ENCODE measurements at regions not wholly inside any gene's neighbourhood (a gene's known extent, or its start where the extent isn't known, plus 50 kb on each side); places are given as distances from the start of the nearest gene placed in this dataset.

- TF ChIP-seq PRDM15 (CRISPR knock-in tag; IDR thresholded peaks at IDR 0.05) (no peak), HDGF (IDR thresholded peaks at IDR 0.05) (no peak), SREBF2 (IDR thresholded peaks at IDR 0.05; ENCODE audit: low read length) (no peak), GABPA (IDR thresholded peaks at IDR 0.05; ENCODE audit: low read depth) (no peak; the same call in 1 of the 2 replicates), BCLAF1 (IDR thresholded peaks at IDR 0.05) (no peak), RFX5 (IDR thresholded peaks at IDR 0.05; ENCODE audit: low read depth, low read length) (no peak), BCL11A (IDR thresholded peaks at IDR 0.05; ENCODE audit: low read depth, low read length) (peak; percentile 62; the same call in 1 of the 2 replicates), RB1 (IDR thresholded peaks at IDR 0.05; ENCODE audit: borderline replicate concordance) (no peak), MEF2A (IDR thresholded peaks at IDR 0.05; ENCODE audit: insufficient read depth, low read depth, low read length) (peak; percentile 53; the same call in 1 of the 2 replicates), FOXM1 (IDR thresholded peaks at IDR 0.05; ENCODE audit: low read depth, low read length) (no peak), IRF5 (IDR thresholded peaks at IDR 0.05; ENCODE audit: borderline replicate concordance) (no peak), RAD51 (IDR thresholded peaks at IDR 0.05) (no peak), PML (IDR thresholded peaks at IDR 0.05; ENCODE audit: low read length) (no peak), MTA3 (IDR thresholded peaks at IDR 0.05; ENCODE audit: borderline replicate concordance, low read length) (no peak), ATF7 (IDR thresholded peaks at IDR 0.05; ENCODE audit: low read depth) (no peak), MEF2B (IDR thresholded peaks at IDR 0.05; ENCODE audit: partially characterized antibody, poor library complexity, severe bottlenecking) (no peak), CBX3 (IDR thresholded peaks at IDR 0.05; ENCODE audit: borderline replicate concordance, low read depth) (no peak), NFYB (IDR thresholded peaks at IDR 0.05; ENCODE audit: insufficient read depth, low read depth, low read length) (no peak), IKZF2 (IDR thresholded peaks at IDR 0.05) (no peak), ETV6 (conservative IDR thresholded peaks at IDR 0.05 in 1 of 2, IDR thresholded peaks at IDR 0.05 in 1 of 2; ENCODE audit: borderline replicate concordance in 1 of 2, low read depth in 1 of 2) (0 out of 4 replicates have a peak, but pooled peaks of 1 of the 2 experiments have one; percentile 39), HDAC2 (IDR thresholded peaks at IDR 0.05) (no peak), SMAD1 (IDR thresholded peaks at IDR 0.05; ENCODE audit: low read depth, partially characterized antibody) (no peak), BRCA1 (IDR thresholded peaks at IDR 0.05; ENCODE audit: low read depth, low read length) (no peak), LARP7 (IDR thresholded peaks at IDR 0.05) (no peak)
Measured at GRCh38 chr7:86949052-86949778, 110.2 kb downstream of the ELAPOR2 start (continued).
